ENCODE measurements at regions not wholly inside any gene's neighbourhood (a gene's known extent, or its start where the extent isn't known, plus 50 kb on each side); places are given as distances from the start of the nearest gene placed in this dataset.

- TF ChIP-seq YY1 (IDR thresholded peaks at IDR 0.05; ENCODE audit: low read depth, low read length): no peak
- TF ChIP-seq POLR2AphosphoS5 (IDR thresholded peaks at IDR 0.05; ENCODE audit: low read depth, low read length): no peak
- TF ChIP-seq CTCF (IDR thresholded peaks at IDR 0.05; ENCODE audit: control extremely low read depth in 1 of 3, insufficient read depth in 1 of 3, low read depth in 1 of 3, low read length in 3 of 3): no peak
- no peak for TF ChIP-seq PHF8 (conservative IDR thresholded peaks at IDR 0.05; ENCODE audit: low read depth, low read length)
- no peak for TF ChIP-seq ASH2L (IDR thresholded peaks at IDR 0.05; ENCODE audit: low read length)
- no peak for TF ChIP-seq POLR2A (IDR thresholded peaks at IDR 0.05; ENCODE audit: control extremely low read depth in 1 of 2, low read depth in 2 of 2, low read length in 2 of 2)
- no peak for TF ChIP-seq CEBPB (IDR thresholded peaks at IDR 0.05; ENCODE audit: low read depth, low read length)
Measured at GRCh38 chr2:2896643-2897042, 481.0 kb downstream of the EIPR1 start.

Data from H1 (cell line).